ENCODE measurements at regions not wholly inside any gene's neighbourhood (a gene's known extent, or its start where the extent isn't known, plus 50 kb on each side); places are given as distances from the start of the nearest gene placed in this dataset.
"Not testable (repeated sequence)": the region's sequence is repeated elsewhere in the genome, so short reads cannot be mapped to it uniquely, and the experiment has no call there.

DNA sequence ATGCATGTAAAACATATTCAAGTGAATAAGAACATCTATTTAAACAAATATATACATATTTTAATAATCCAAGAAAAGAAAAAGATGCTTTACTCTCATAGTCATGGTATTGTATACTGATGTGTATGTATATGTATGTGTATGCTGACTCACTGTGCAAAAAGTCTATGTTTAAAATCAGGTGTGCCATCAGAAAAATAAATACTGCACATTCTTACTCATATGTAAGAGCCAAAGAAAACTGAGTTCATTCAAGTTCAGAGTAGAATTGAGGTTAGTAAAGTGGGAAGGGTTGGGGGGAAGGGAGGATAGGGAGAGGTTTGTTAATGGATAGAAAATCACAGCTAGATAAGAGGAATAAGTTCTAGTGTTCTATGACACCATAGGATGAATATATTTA is 403.9 kb upstream of the SMIM31 start:
- no peaks in the 10 kb centered on the region for H3K4me1 ChIP-seq
- no peaks in the 10 kb centered on the region for H3K79me2 ChIP-seq (ENCODE audit: low read depth)
- Mint-ChIP-seq H3K27ac (no peak overlapping the region), H3K9me3 (no peaks in the 10 kb centered on the region), H3K36me3 (no peaks in the 10 kb centered on the region), H3K27me3 (ENCODE audit: insufficient read depth, low read depth) (peaks cover 2% of the 10 kb centered on the region), H3K4me3 (no peak overlapping the region), H3K4me1 (peaks cover 3% of the 10 kb centered on the region)
- H3K4me3 ChIP-seq = no peak overlapping the region
- no peak for TF ChIP-seq EZH2 (IDR thresholded peaks at IDR 0.05)
- TF ChIP-seq, protein P1, sequence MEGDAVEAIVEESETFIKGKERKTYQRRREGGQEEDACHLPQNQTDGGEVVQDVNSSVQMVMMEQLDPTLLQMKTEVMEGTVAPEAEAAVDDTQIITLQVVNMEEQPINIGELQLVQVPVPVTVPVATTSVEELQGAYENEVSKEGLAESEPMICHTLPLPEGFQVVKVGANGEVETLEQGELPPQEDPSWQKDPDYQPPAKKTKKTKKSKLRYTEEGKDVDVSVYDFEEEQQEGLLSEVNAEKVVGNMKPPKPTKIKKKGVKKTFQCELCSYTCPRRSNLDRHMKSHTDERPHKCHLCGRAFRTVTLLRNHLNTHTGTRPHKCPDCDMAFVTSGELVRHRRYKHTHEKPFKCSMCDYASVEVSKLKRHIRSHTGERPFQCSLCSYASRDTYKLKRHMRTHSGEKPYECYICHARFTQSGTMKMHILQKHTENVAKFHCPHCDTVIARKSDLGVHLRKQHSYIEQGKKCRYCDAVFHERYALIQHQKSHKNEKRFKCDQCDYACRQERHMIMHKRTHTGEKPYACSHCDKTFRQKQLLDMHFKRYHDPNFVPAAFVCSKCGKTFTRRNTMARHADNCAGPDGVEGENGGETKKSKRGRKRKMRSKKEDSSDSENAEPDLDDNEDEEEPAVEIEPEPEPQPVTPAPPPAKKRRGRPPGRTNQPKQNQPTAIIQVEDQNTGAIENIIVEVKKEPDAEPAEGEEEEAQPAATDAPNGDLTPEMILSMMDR (IDR thresholded peaks at IDR 0.05) = no peak
- TF ChIP-seq EZH2phosphoT487 (IDR thresholded peaks at IDR 0.05) = no peak
- DNase-seq (ENCODE audit: low spot score) = no peak
- H3K9me3 ChIP-seq (ENCODE audit: low read depth) = no peaks in the 10 kb centered on the region
- no peak overlapping the region for H3K27ac ChIP-seq
- no peaks in the 10 kb centered on the region for H3K27me3 ChIP-seq
- H3K9ac ChIP-seq = no peak overlapping the region
- no peak overlapping the region for H3K4me2 ChIP-seq
- no peak overlapping the region for H2AFZ ChIP-seq (replicated peaks)
- H4K20me1 ChIP-seq (ENCODE audit: low read depth) = no peaks in the 10 kb centered on the region
- no peaks in the 10 kb centered on the region for H3F3A ChIP-seq (ENCODE audit: low read depth)
- no peaks in the 10 kb centered on the region for H3K36me3 ChIP-seq

DNA sequence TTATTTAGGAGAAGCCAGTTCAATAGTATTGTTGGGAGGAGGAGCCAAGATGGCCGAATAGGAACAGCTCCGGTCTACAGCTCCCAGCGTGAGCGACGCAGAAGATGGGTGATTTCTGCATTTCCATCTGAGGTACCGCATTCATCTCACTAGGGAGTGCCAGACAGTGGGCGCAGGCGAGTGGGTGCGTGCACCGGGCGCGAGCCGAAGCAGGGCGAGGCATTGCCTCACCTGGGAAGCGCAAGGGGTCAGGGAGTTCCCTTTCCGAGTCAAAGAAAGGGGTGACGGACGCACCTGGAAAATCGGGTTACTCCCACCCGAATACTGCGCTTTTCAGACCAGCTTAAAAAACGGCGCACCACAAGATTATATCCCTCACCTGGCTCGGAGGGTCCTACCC is 403.2 kb upstream of the SMIM31 start:
- H3K4me1 Mint-ChIP-seq; H3K36me3 ChIP-seq; H3K79me2 ChIP-seq (ENCODE audit: low read depth); H3K27me3 ChIP-seq; H3F3A ChIP-seq (ENCODE audit: low read depth); H3K27ac Mint-ChIP-seq; H3K4me3 Mint-ChIP-seq; H3K9me3 Mint-ChIP-seq; H3K4me3 ChIP-seq; H3K9me3 ChIP-seq (ENCODE audit: low read depth); H3K4me1 ChIP-seq; H3K27me3 Mint-ChIP-seq (ENCODE audit: insufficient read depth, low read depth); H3K4me2 ChIP-seq; H3K36me3 Mint-ChIP-seq; H3K27ac ChIP-seq; DNase-seq (ENCODE audit: low spot score); H2AFZ ChIP-seq (replicated peaks); H4K20me1 ChIP-seq (ENCODE audit: low read depth); H3K9ac ChIP-seq: not testable (repeated sequence)

DNA sequence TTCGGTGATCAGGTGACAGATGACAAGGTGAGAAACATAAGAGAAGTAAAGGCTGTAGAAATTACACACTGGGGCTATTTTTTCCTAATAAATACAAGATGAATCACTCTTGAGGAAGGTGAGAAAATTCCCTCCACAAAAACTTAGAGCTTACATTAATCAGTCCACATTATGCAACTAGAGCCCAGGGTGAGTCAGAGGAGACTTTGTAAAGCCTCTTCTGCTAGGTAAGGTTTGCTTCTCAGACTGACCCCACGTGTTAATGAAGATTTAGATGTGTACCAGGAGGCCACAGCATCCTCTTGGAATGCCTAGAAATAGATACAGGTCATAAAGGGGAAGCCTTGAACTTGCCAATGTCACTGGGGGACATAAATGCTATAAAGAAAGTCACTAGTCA is 396.0 kb upstream of the SMIM31 start:
- H3K4me1 ChIP-seq = no peaks in the 10 kb centered on the region
- no peaks in the 10 kb centered on the region for H3K27me3 ChIP-seq
- no peaks in the 10 kb centered on the region for H3K9me3 Mint-ChIP-seq
- no peaks in the 10 kb centered on the region for H3F3A ChIP-seq (ENCODE audit: low read depth)
- H3K4me2 ChIP-seq = no peak overlapping the region
- H3K9ac ChIP-seq = no peak overlapping the region
- H3K36me3 ChIP-seq = no peaks in the 10 kb centered on the region
- no peak for TF ChIP-seq EZH2 (IDR thresholded peaks at IDR 0.05)
- no peak overlapping the region for H2AFZ ChIP-seq (replicated peaks)
- DNase-seq (ENCODE audit: low spot score) = no peak
- no peaks in the 10 kb centered on the region for H4K20me1 ChIP-seq (ENCODE audit: low read depth)
- H3K36me3 Mint-ChIP-seq = no peaks in the 10 kb centered on the region
- no peak overlapping the region for H3K4me3 ChIP-seq
- H3K4me3 Mint-ChIP-seq = no peak overlapping the region
- no peak overlapping the region for H3K27ac ChIP-seq
- H3K9me3 ChIP-seq (ENCODE audit: low read depth) = no peaks in the 10 kb centered on the region
- no peaks in the 10 kb centered on the region for H3K4me1 Mint-ChIP-seq
- no peaks in the 10 kb centered on the region for H3K27me3 Mint-ChIP-seq (ENCODE audit: insufficient read depth, low read depth)
- no peaks in the 10 kb centered on the region for H3K79me2 ChIP-seq (ENCODE audit: low read depth)
- H3K27ac Mint-ChIP-seq = no peak overlapping the region

- no peak overlapping the region for H3K27ac ChIP-seq
- Mint-ChIP-seq H3K4me3 (no peak overlapping the region), H3K4me1 (no peaks in the 10 kb centered on the region), H3K27ac (no peak overlapping the region), H3K27me3 (ENCODE audit: insufficient read depth, low read depth) (no peaks in the 10 kb centered on the region), H3K36me3 (no peaks in the 10 kb centered on the region), H3K9me3 (no peaks in the 10 kb centered on the region)
- H3K4me1 ChIP-seq = no peaks in the 10 kb centered on the region
- no peaks in the 10 kb centered on the region for H3K36me3 ChIP-seq
- no peaks in the 10 kb centered on the region for H4K20me1 ChIP-seq (ENCODE audit: low read depth)
- H3K9me3 ChIP-seq (ENCODE audit: low read depth) = no peaks in the 10 kb centered on the region
- no peaks in the 10 kb centered on the region for H3F3A ChIP-seq (ENCODE audit: low read depth)
- H3K9ac ChIP-seq = no peak overlapping the region
- H3K79me2 ChIP-seq (ENCODE audit: low read depth) = no peaks in the 10 kb centered on the region
- no peak overlapping the region for H3K4me2 ChIP-seq
- no peak overlapping the region for H3K4me3 ChIP-seq
- no peak overlapping the region for H2AFZ ChIP-seq (replicated peaks)
- TF ChIP-seq EZH2phosphoT487 (IDR thresholded peaks at IDR 0.05) (no peak), EZH2 (IDR thresholded peaks at IDR 0.05) (no peak)
- TF ChIP-seq, protein P1 (IDR thresholded peaks at IDR 0.05) = no peak
- no peaks in the 10 kb centered on the region for H3K27me3 ChIP-seq
- DNase-seq (ENCODE audit: low spot score) = no peak
Observed at GRCh38 chr4:164358400-164358799, 395.5 kb upstream of the SMIM31 start.
